ENCODE measurements at regions not wholly inside any gene's neighbourhood (a gene's known extent, or its start where the extent isn't known, plus 50 kb on each side); places are given as distances from the start of the nearest gene placed in this dataset.

GRCh38 chr1:244219149-244219548 lies 168.1 kb downstream of the ZBTB18 start:
- no peak for DNase-seq (ENCODE audit: low spot score)

GRCh38 chr1:244219802-244220201 lies 168.7 kb downstream of the ZBTB18 start:
- no peak for DNase-seq (ENCODE audit: low spot score)

- no peak for DNase-seq (ENCODE audit: low spot score)
Observed at GRCh38 chr1:244220410-244220809, 169.3 kb downstream of the ZBTB18 start.

GRCh38 chr1:244221991-244222390 lies 170.9 kb downstream of the ZBTB18 start:
- DNase-seq (ENCODE audit: low spot score) = no peak

- DNase-seq (ENCODE audit: low spot score) = no peak
Observed at GRCh38 chr1:244224487-244225430, 173.7 kb downstream of the ZBTB18 start.

- no peak for DNase-seq (ENCODE audit: low spot score)
Observed at GRCh38 chr1:244226435-244226834, 175.4 kb downstream of the ZBTB18 start.

- DNase-seq (ENCODE audit: low spot score) = no peak
Observed at GRCh38 chr1:244230470-244230869, 179.4 kb downstream of the ZBTB18 start.

GRCh38 chr1:244231193-244231571 lies 180.1 kb downstream of the ZBTB18 start:
- DNase-seq (ENCODE audit: low spot score) = no peak

- no peak for DNase-seq (ENCODE audit: low spot score)
Observed at GRCh38 chr1:244231572-244232315, 180.7 kb downstream of the ZBTB18 start.

GRCh38 chr1:244234009-244234643 lies 183.0 kb downstream of the ZBTB18 start:
- no peak for DNase-seq (ENCODE audit: low spot score)

- DNase-seq (ENCODE audit: low spot score) = no peak
Observed at GRCh38 chr1:244235157-244235556, 184.1 kb downstream of the ZBTB18 start.

GRCh38 chr1:244236101-244236500 lies 185.0 kb downstream of the ZBTB18 start:
- no peak for DNase-seq (ENCODE audit: low spot score)

- no peak for DNase-seq (ENCODE audit: low spot score)
Observed at GRCh38 chr1:244236721-244237120, 185.6 kb downstream of the ZBTB18 start.

GRCh38 chr1:244237445-244237844 lies 186.4 kb downstream of the ZBTB18 start:
- no peak for DNase-seq (ENCODE audit: low spot score)

GRCh38 chr1:244239261-244239770 lies 188.2 kb downstream of the ZBTB18 start:
- no peak for DNase-seq (ENCODE audit: low spot score)

GRCh38 chr1:244241438-244241837 lies 190.4 kb downstream of the ZBTB18 start:
- no peak for DNase-seq (ENCODE audit: low spot score)

- DNase-seq (ENCODE audit: low spot score) = no peak
Observed at GRCh38 chr1:244242446-244242845, 191.4 kb downstream of the ZBTB18 start.

GRCh38 chr1:244246334-244246733 lies 195.3 kb downstream of the ZBTB18 start:
- DNase-seq (ENCODE audit: low spot score) = no peak

- DNase-seq (ENCODE audit: low spot score) = no peak
Observed at GRCh38 chr1:244248426-244248825, 197.3 kb downstream of the ZBTB18 start.

GRCh38 chr1:244252211-244252610 lies 199.5 kb downstream of the ADSS2 start:
- DNase-seq (ENCODE audit: low spot score) = no peak

- DNase-seq (ENCODE audit: low spot score) = no peak
Observed at GRCh38 chr1:244254467-244254866, 197.2 kb downstream of the ADSS2 start.

- no peak for DNase-seq (ENCODE audit: low spot score)
Observed at GRCh38 chr1:244255426-244255965, 196.2 kb downstream of the ADSS2 start.

Data from HT-29 (cell line).